H1 (cell line): ENCODE measurements at regions not wholly inside any gene's neighbourhood (a gene's known extent, or its start where the extent isn't known, plus 50 kb on each side); places are given as distances from the start of the nearest gene placed in this dataset.

Source experiments
- CTCF ChIA-PET: fragments of 300-600 bp; sonication (Branson Sonifier 250); formaldehyde crosslinking; loops from one replicate; lab custom pipeline; 2021; ENCODE audit not compliant: partially characterized antibody; lab: Charles Lee
- POLR2A ChIA-PET: fragments of 300-600 bp; sonication (Branson Sonifier 250); formaldehyde crosslinking; loops from one replicate; lab custom pipeline; 2021; ENCODE audit warnings: inconsistent platforms; ENCODE audit not compliant: partially characterized antibody; lab: Charles Lee
- DNase-seq, 2 experiments: peaks; one replicate each; pipeline versions ENCODE4 v3.0.0 to v3.0.0-alpha.2; 2010 to 2022; ENCODE audit warnings: low spot score in 2 of 2, low read depth in 1 of 2, mixed read lengths in 1 of 2
- FAIRE-seq: peaks from 2 replicates; lab custom pipeline; 2011; peaks lifted over from hg19 to GRCh38; lab: Jason Lieb, UNC
- H2AFZ ChIP-seq: 2 replicates; pipeline ENCODE4 v1.8.1; 2012; ENCODE audit warnings: low read length, inconsistent platforms
- H2AK5ac ChIP-seq: 2 replicates; pipeline ENCODE4 v1.6.1; 2013; ENCODE audit warnings: low read depth, low read length
- H2BK120ac ChIP-seq: replicated peaks from 2 replicates; pipeline ENCODE3; 2013; ENCODE audit warnings: low read depth, low read length, inconsistent platforms
- H2BK12ac ChIP-seq: 2 replicates; pipeline ENCODE4 v1.6.1; 2013; ENCODE audit warnings: low read depth, low read length
- H2BK15ac ChIP-seq: 2 replicates; pipeline ENCODE4 v1.6.1; 2013; ENCODE audit warnings: low read length
- H2BK20ac ChIP-seq: 2 replicates; pipeline ENCODE4 v1.6.1; 2013; ENCODE audit warnings: low read length
- H2BK5ac ChIP-seq: 2 replicates; pipeline ENCODE4 v1.6.1; 2013; ENCODE audit warnings: low read depth, low read length
- H3K14ac ChIP-seq: 2 replicates; pipeline ENCODE4 v1.6.1; 2013; ENCODE audit warnings: inconsistent platforms; ENCODE audit not compliant: insufficient read length
- H3K18ac ChIP-seq: 2 replicates; pipeline ENCODE4 v1.6.1; 2013; ENCODE audit warnings: low read length; ENCODE audit errors: extremely low read depth
- H3K23ac ChIP-seq: 2 replicates; pipeline ENCODE4 v1.6.1; 2013; ENCODE audit warnings: inconsistent platforms; ENCODE audit not compliant: insufficient read length
- H3K23me2 ChIP-seq: 2 replicates; pipeline ENCODE4 v1.6.1; 2013; ENCODE audit warnings: low read depth, low read length
- H3K27ac ChIP-seq: 2 replicates; pipeline ENCODE4 v1.6.1; 2011; ENCODE audit warnings: low read depth, low read length, inconsistent platforms
- H3K27me3 ChIP-seq, 4 experiments: replicated peaks in 1 of 4; 1 replicate in 1 of 4; 2 replicates in 3 of 4; pipeline versions ENCODE4 v1.6.1 to v1.8.1; 2011 to 2013; ENCODE audit warnings: low read length in 3 of 4, mild to moderate bottlenecking in 3 of 4, inconsistent platforms in 2 of 4, mixed read lengths in 2 of 4, moderate library complexity in 1 of 4; ENCODE audit not compliant: control insufficient read depth in 3 of 4, insufficient read depth in 3 of 4; ENCODE audit errors: extremely low read depth in 1 of 4
- H3K36me3 ChIP-seq, 4 experiments: 2 replicates each; pipeline versions ENCODE4 v1.6.1 to v1.8.1; 2011 to 2013; ENCODE audit warnings: mild to moderate bottlenecking in 4 of 4, low read length in 3 of 4, moderate library complexity in 2 of 4, control low read depth in 1 of 4, inconsistent platforms in 1 of 4; ENCODE audit not compliant: insufficient read depth in 4 of 4, control insufficient read depth in 2 of 4
- H3K4ac ChIP-seq: replicated peaks from 2 replicates; pipeline ENCODE3; 2013; ENCODE audit warnings: low read length, low read depth, mixed read lengths, inconsistent platforms; ENCODE audit not compliant: insufficient read length
- H3K4me1 ChIP-seq, 4 experiments: replicated peaks in 1 of 4; 1 replicate in 1 of 4; 2 replicates in 3 of 4; pipeline versions ENCODE4 v1.6.1 to v1.8.1; 2011 to 2013; ENCODE audit warnings: low read length in 3 of 4, inconsistent platforms in 2 of 4, mixed read lengths in 1 of 4; ENCODE audit not compliant: insufficient read depth in 4 of 4, control insufficient read depth in 3 of 4
- H3K4me2 ChIP-seq, 2 experiments: 2 replicates each; pipeline versions ENCODE4 v1.6.1 to v1.8.1; 2011 to 2013; ENCODE audit warnings: low read depth in 2 of 2, low read length in 2 of 2, control low read depth in 1 of 2, inconsistent platforms in 1 of 2, mild to moderate bottlenecking in 1 of 2; ENCODE audit not compliant: insufficient read depth in 1 of 2
- H3K4me3 ChIP-seq, 4 experiments: fragments of 200-600, 300-600 bp in 1 of 4; sonication (generic), shearing (Covaris generic), sonication (Bioruptor Twin) in 1 of 4; 2 replicates each; pipeline versions ENCODE4 v1.5.1 to v1.8.1; 2011 to 2016; ENCODE audit warnings: low read length in 4 of 4, low read depth in 3 of 4, control low read depth in 2 of 4, inconsistent platforms in 2 of 4, mild to moderate bottlenecking in 2 of 4, mixed read lengths in 1 of 4, moderate library complexity in 1 of 4; ENCODE audit not compliant: insufficient read depth in 2 of 4; ENCODE audit errors: extremely low read depth in 1 of 4
- H3K56ac ChIP-seq: replicated peaks from 2 replicates; pipeline ENCODE3; 2013; ENCODE audit warnings: low read depth, mild to moderate bottlenecking, mixed read lengths, low read length, inconsistent platforms; ENCODE audit not compliant: insufficient read length
- H3K79me1 ChIP-seq: 2 replicates; pipeline ENCODE4 v1.6.1; 2013; ENCODE audit warnings: low read depth, low read length, control low read depth
- H3K79me2 ChIP-seq, 2 experiments: 2 replicates each; pipeline versions ENCODE4 v1.6.1 to v1.8.1; 2012 to 2013; ENCODE audit warnings: low read length in 2 of 2, mild to moderate bottlenecking in 2 of 2, inconsistent platforms in 1 of 2; ENCODE audit not compliant: insufficient read depth in 2 of 2, control insufficient read depth in 1 of 2
- H3K9ac ChIP-seq, 4 experiments: replicated peaks in 1 of 4; 1 replicate in 1 of 4; 2 replicates in 3 of 4; pipeline versions ENCODE4 v1.6.1 to v1.8.1; 2011 to 2013; ENCODE audit warnings: low read depth in 3 of 4, low read length in 3 of 4, control low read depth in 2 of 4, mild to moderate bottlenecking in 2 of 4, moderate library complexity in 2 of 4, inconsistent platforms in 1 of 4; ENCODE audit errors: extremely low read depth in 1 of 4
- H3K9me3 ChIP-seq, 2 experiments: 2 replicates each; pipeline versions ENCODE4 v1.6.1 to v1.8.1; 2012 to 2013; ENCODE audit warnings: mild to moderate bottlenecking in 2 of 2, moderate library complexity in 2 of 2, control low read depth in 1 of 2, inconsistent platforms in 1 of 2, low read depth in 1 of 2, low read length in 1 of 2, mixed read lengths in 1 of 2; ENCODE audit not compliant: insufficient read depth in 2 of 2
- H4K20me1 ChIP-seq, 2 experiments: replicated peaks in 1 of 2; 2 replicates each; pipeline versions ENCODE3 to v1.8.1; 2011 to 2013; ENCODE audit warnings: inconsistent platforms in 2 of 2, low read length in 2 of 2, mild to moderate bottlenecking in 1 of 2; ENCODE audit not compliant: insufficient read depth in 2 of 2, control insufficient read depth in 1 of 2
- H4K5ac ChIP-seq: 2 replicates; pipeline ENCODE4 v1.6.1; 2013; ENCODE audit warnings: low read length, low read depth, mixed read lengths, inconsistent platforms; ENCODE audit not compliant: insufficient read length
- H4K8ac ChIP-seq: 2 replicates; pipeline ENCODE4 v1.8.0; 2013; ENCODE audit warnings: mild to moderate bottlenecking, moderate library complexity, low read length, inconsistent platforms; ENCODE audit not compliant: insufficient read depth; ENCODE audit errors: extremely low read depth
- H4K91ac ChIP-seq: replicated peaks from 2 replicates; pipeline ENCODE3; 2013; ENCODE audit warnings: low read length, mixed read lengths, inconsistent platforms; ENCODE audit not compliant: insufficient read length
- CBX8 ChIP-seq: fragments of 300-800, 300-1000 bp; sonication (generic); IDR thresholded peaks from 2 replicates; pipeline ENCODE4 v1.7.1; 2016; ENCODE audit warnings: low read depth, low read length, borderline replicate concordance
- FOSL1 ChIP-seq: IDR thresholded peaks from 2 replicates; pipeline ENCODE4 v1.6.1; 2011; ENCODE audit warnings: mild to moderate bottlenecking, low read depth, low read length, moderate library complexity; ENCODE audit not compliant: insufficient read depth
- GTF2F1 ChIP-seq: IDR thresholded peaks from 2 replicates; pipeline ENCODE4 v1.6.1; 2012; ENCODE audit warnings: low read depth, low read length, improper control_type of control experiment, borderline replicate concordance
- POLR2AphosphoS5 ChIP-seq: IDR thresholded peaks from 2 replicates; pipeline ENCODE4 v1.6.1; 2011; ENCODE audit warnings: low read depth, low read length
- RXRA ChIP-seq: IDR thresholded peaks from 2 replicates; pipeline ENCODE4 v1.6.1; 2011; ENCODE audit warnings: low read depth, mild to moderate bottlenecking, low read length, moderate library complexity; ENCODE audit not compliant: insufficient read depth
- SAP30 ChIP-seq: fragments of 300-600 bp; sonication (generic); IDR thresholded peaks from 2 replicates; pipeline ENCODE4 v1.7.1; 2012; ENCODE audit warnings: low read length, moderate library complexity, mild to moderate bottlenecking, inconsistent platforms; ENCODE audit not compliant: insufficient read depth, insufficient replicate concordance
- SP1 ChIP-seq: IDR thresholded peaks from 2 replicates; pipeline ENCODE4 v1.6.1; 2011; ENCODE audit warnings: low read depth, low read length
- TAF7 ChIP-seq: optimal IDR thresholded peaks from 2 replicates; pipeline ENCODE3; 2011; ENCODE audit warnings: low read depth, mild to moderate bottlenecking, inconsistent platforms, low read length, moderate library complexity, borderline replicate concordance
- USF2 ChIP-seq: IDR thresholded peaks from 2 replicates; pipeline ENCODE4 v1.6.1; 2011; ENCODE audit warnings: low read length, improper control_type of control experiment
- WGBS, 2 experiments: shearing (Covaris generic) in 1 of 2; methylation state at CpG; one replicate each; pipeline versions ENCODE4 v1.1.6 to v1.1.7; 2013 to 2015; ENCODE audit warnings: low lambda C conversion rate in 2 of 2, mixed read lengths in 2 of 2, inconsistent platforms in 1 of 2, low coverage in 1 of 2, missing lambda C conversion rate in 1 of 2; ENCODE audit not compliant: insufficient replicate concordance in 2 of 2, insufficient coverage in 1 of 2, insufficient read length in 1 of 2; ENCODE audit errors: extremely low coverage in 1 of 2, missing lambda C conversion rate in 1 of 2; 5-methylcytosine and 5-hydroxymethylcytosine counted together

- CTCF ChIA-PET, result interaction anchor here (0.9 kb wide), 1 partner anchor 34 kb away, joined by 3 read pairs; no protein-coding TSS in a partner anchor
These were observed 164.4 kb downstream of the GLRX3 start for GRCh38 chr10:130300608-130301020.

More at GRCh38 chr10:130300608-130301020, 164.4 kb downstream of the GLRX3 start:
- no peak overlapping the region for H4K91ac ChIP-seq
- no peaks in the 10 kb centered on the region for H4K20me1 ChIP-seq
- H3K56ac ChIP-seq, result no peak overlapping the region
- no peak overlapping the region for H3K9ac ChIP-seq
- 96% methylated on average over 19 of the region's 23 CpGs; no CpG with 5 or more reads in 1 of the 2 experiments for WGBS, 2 experiments
- H3K27ac ChIP-seq, result no peak overlapping the region
- TF ChIP-seq GTF2F1 (no peak), USF2 (no peak), CBX8 (no peak), TAF7 (no peak), FOSL1 (no peak), POLR2AphosphoS5 (no peak), RXRA (no peak), SAP30 (no peak), SP1 (no peak)
- TF ChIP-seq, all 59 proteins: peak for 0
- Histone ChIP-seq H3K9me3 (peaks cover 57 to 77% of the 10 kb centered on the region in 2 experiments), H4K5ac (no peak overlapping the region), H3K23ac (no peak overlapping the region), H2AFZ (no peak overlapping the region), H3K4me3 (no peak overlapping the region), H2BK120ac (no peak overlapping the region), H3K79me1 (no peaks in the 10 kb centered on the region), H2BK15ac (no peak overlapping the region), H3K18ac (no peak overlapping the region), H3K4ac (no peak overlapping the region), H4K8ac (no peak overlapping the region), H3K4me2 (no peak overlapping the region), H3K36me3 (0 out of 8 replicates have a peak, but pooled peaks cover 0 to 5% (median 0%) of the 10 kb centered on the region in 4 experiments), H2BK20ac (no peak overlapping the region), H2AK5ac (no peak overlapping the region), H3K4me1 (no peaks in the 10 kb centered on the region), H3K14ac (no peak overlapping the region), H2BK5ac (no peak overlapping the region), H3K79me2 (no peaks in the 10 kb centered on the region), H3K23me2 (no peaks in the 10 kb centered on the region), H3K27me3 (no peaks in the 10 kb centered on the region), H2BK12ac (no peak overlapping the region)
- POLR2A ChIA-PET, result no interaction called here
- no peak for FAIRE-seq
- no peak for DNase-seq
